ENCODE measurements at regions not wholly inside any gene's neighbourhood (a gene's known extent, or its start where the extent isn't known, plus 50 kb on each side); places are given as distances from the start of the nearest gene placed in this dataset.

DNA sequence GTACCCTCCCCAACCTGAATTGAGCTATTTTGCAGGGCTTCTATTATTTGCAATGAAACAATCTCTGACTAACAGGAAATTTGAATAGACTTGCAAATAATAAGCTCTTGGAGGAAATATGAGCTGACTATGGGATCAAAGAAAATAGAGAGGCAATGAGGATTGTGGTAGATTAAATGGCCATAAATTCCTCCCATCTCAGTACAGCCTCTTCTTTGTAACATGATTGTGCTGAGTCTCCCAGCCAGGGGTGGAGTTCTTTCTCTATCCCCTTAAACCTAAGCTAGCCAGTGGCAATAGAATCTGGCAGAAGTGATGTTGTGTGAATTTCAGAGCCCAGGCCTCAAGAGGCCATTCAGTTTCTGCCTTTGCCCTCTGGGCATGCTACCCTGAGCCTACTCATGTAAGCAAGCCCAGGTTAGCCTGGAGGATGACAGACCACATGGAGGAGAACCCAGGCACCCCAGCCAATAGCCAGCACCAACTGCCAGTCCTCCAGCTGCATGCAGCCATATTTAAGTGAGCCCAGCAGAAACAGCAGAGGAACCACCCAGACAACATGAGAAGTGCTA is 86.8 kb upstream of the TP53I11 start:
- DNase-seq = no peak

DNA sequence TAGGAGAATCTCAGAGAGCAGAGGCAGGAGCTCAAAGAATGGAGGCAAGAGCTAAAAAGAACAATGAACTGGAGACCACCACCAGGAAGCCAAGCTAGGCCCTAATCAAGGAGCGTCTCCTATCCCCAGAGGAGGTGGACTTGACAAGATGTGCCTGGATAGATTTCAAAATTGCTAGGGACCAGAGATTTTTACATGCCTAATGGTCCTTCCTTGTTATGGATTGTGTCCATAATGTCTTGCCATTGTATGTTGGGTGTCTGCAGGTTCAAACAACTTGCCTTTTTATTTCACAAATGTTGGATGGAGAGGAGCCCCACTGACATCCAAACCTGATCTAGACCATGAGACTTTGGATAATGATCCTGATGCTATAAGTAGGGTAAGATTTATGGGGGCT is 88.2 kb upstream of the TP53I11 start:
- no peak for DNase-seq

GRCh38 chr11:45041596-45041995 is 90.9 kb upstream of the TP53I11 start:
- DNase-seq = no peak

DNA sequence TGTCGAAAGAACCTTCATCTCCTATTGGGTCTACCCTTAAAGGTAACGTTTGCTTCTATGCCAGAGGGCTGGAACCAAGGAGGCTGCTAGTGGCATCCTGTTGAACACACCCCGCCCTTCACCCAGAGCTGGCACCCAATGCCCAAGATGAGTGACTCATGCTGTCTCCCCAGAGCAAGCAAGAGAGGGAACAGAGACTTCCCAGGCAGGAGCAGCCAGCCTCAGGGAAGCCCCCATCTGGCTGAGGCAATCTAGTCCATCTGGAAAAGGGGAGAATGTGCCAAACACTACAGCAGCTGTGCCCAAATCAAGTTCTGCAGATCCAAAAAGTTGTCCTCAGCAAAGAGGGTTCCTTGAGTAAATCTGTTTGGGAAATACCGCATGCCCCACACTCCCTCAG is 91.9 kb upstream of the TP53I11 start:
- no peak for DNase-seq

- DNase-seq = no peak
Observed at GRCh38 chr11:45043755-45044475, 93.2 kb upstream of the TP53I11 start.

GRCh38 chr11:45045683-45046471 is 95.2 kb upstream of the TP53I11 start:
- DNase-seq = no peak

DNA sequence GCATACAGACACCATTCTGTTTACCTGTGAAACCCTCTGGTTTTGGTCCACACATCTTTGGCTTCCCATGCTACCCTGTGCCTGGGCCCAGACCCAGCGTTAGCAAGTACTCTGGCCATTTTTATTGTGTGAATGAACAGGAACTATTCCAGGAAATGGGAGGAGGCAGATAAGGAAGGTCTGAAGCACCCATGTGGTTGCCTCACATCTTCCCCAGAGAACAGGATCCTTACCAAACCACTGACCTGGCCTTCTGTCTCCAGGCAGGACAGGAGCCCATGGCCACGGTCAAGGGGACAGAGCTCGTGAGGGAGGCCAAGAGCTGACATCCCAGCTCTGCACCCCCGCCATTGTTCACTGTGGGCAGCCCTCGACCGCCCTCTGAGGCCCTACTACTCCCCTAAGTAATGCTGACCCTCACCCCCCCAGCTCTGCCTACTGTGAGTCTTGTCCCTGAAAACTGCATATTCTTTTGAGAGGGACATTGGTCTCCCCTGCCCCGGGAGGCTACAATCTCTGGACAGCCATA is 97.7 kb upstream of the TP53I11 start:
- DNase-seq = no peak

GRCh38 chr11:45048870-45049691 is 97.4 kb upstream of the PRDM11 start:
- DNase-seq = no peak

GRCh38 chr11:45050111-45050510 is 96.3 kb upstream of the PRDM11 start:
- DNase-seq = no peak

GRCh38 chr11:45051621-45052020 is 94.8 kb upstream of the PRDM11 start:
- DNase-seq = no peak

- no peak for DNase-seq
Observed at GRCh38 chr11:45052361-45052760, 94.1 kb upstream of the PRDM11 start.

GRCh38 chr11:45053736-45054446 is 92.5 kb upstream of the PRDM11 start:
- DNase-seq = no peak

DNA sequence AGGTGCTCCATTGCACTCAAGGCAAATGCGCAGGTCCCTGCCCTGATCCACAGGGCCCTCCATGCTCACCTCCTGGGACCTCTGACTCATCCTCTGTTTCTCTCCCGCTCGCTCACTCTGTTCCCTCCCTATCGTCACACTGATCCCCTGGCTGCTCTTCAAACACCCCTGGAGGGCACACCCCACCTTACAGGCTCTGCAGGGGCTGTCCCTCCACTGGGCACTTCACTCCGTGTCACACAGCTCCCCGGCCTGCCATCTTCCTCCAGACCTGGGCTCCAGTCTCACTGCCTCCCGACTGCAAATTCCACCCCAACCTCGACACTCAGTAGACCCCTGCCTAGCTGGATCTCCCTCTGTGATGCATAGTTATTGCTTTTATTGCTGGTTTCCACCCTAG is 91.5 kb upstream of the PRDM11 start:
- no peak for DNase-seq

DNA sequence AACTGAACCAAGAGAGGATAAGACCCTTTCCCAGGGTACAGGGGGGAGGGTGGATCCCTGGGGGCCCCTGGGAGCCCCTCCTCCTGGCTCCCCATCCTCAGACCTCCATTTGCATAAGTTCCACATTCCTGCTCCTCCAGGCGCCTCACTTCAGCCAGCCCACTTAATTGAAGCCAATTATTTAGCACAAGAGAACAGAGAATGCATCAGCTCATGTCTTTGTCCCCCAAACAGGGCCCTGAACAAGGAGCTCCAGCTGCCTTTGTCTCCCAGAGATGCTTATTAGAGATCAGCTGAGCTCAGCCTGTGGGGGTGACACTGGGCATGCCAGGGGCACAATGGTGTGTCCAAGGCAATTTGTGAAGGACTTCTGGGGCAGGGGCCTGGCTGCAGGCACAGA is 89.9 kb upstream of the PRDM11 start:
- DNase-seq = no peak

DNA sequence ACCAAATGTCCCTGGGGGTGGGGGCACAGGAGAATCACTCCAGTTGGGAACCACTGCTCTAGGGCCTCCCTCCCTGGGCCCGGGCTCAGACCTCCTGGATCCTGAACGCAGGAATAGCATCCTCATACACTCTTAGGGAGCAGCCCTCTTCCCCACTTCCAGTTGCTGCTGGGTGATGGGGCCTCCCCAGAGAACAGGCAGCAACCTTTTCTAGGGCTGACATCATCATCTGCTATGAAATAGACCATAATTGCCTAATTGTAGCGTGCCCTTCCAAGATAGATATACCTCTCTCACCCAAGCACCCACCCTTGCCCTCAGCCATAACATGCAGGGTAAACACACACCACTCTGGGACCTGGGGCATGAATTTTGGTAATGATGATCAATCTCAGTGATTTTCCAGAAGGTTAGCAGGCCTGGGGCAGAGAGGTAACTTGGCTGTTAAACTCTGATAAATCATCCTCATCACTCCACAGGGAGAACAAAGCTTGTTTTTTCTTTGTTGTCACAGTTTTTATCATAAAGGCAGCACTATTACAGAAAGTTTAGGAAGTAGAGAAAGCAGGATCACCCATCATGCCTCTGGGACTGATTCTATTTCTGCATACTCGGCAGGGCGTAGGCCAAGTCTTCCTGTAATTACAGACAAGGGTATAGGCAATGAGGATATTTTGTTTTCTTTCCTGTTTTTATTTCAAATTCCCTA is 88.3 kb upstream of the PRDM11 start:
- DNase-seq = no peak

GRCh38 chr11:45058647-45058950 is 87.8 kb upstream of the PRDM11 start:
- no peak for DNase-seq

GRCh38 chr11:45060707-45061106 is 85.7 kb upstream of the PRDM11 start:
- DNase-seq = no peak

DNA sequence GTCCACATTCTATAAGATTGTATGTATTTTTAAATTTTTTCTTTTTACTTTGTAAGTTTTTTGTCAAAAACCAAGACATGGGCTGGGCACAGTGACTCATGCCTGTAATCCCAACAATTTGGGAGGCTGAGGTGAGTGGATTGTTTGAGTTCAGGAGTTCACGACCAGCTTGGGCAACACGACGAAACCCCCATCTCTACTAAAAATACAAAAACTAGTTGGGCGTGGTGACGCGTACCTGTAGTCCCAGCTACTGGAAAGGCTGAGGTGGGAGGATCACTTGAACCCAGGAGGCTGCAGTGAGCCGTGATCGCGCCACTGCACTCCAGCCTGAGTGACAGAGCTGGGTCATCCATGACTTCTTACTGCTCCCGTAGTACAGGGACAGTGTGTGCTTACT is 84.8 kb upstream of the PRDM11 start:
- no peak for DNase-seq

- DNase-seq = no peak
Observed at GRCh38 chr11:45062115-45062514, 84.3 kb upstream of the PRDM11 start.

GRCh38 chr11:45062974-45063635 is 83.3 kb upstream of the PRDM11 start:
- DNase-seq = no peak

GRCh38 chr11:45063669-45064068 is 82.8 kb upstream of the PRDM11 start:
- no peak for DNase-seq
